A549 (cell line): ENCODE measurements at regions not wholly inside any gene's neighbourhood (a gene's known extent, or its start where the extent isn't known, plus 50 kb on each side); places are given as distances from the start of the nearest gene placed in this dataset.
A peak's percentile ranks its signal among the peaks of the same experiment; 100 is the strongest.

Experiments
- ATAC-seq, 2 experiments: fragments of 200-7000 bp in 1 of 2; fragments of >200 bp in 1 of 2; cut with Nextera tagmentation in 1 of 2; cut with Tn5 transposase in 1 of 2; 3 replicates each; pipeline versions ENCODE4 v1.8.0 to v1.9.1; 2018 to 2020; ENCODE audit warnings: mild to moderate bottlenecking in 1 of 2, moderate library complexity in 1 of 2
- CTCF ChIA-PET: fragments of 300-600 bp; sonication (Branson Sonifier 250); formaldehyde crosslinking; extraction: SDS; loops from one replicate; lab custom pipeline; 2021; ENCODE audit warnings: antibody characterized with exemption, inconsistent platforms; lab: Yijun Ruan, JAX
- POLR2A ChIA-PET: fragments of 350-600 bp; formaldehyde crosslinking; extraction: SDS; loops from one replicate; lab custom pipeline; 2021; ENCODE audit warnings: antibody characterized with exemption, inconsistent platforms; lab: Yijun Ruan, JAX
- DNase-seq, 2 experiments: peaks; one replicate each; pipeline versions ENCODE4 v3.0.0 to v3.0.0-alpha.2; 2011 to 2016; ENCODE audit warnings: low read depth in 1 of 2, low spot score in 1 of 2
- FAIRE-seq: peaks from 2 replicates; lab custom pipeline; 2011; peaks lifted over from hg19 to GRCh38; lab: Jason Lieb, UNC
- H3K27ac ChIP-seq, 2 experiments: fragments of >200 bp; sonication (Bioruptor Twin); formaldehyde crosslinking; 3 replicates each; pipeline ENCODE4 v1.5.1; 2016 to 2017
- H3K4me1 ChIP-seq: fragments of >200 bp; sonication (Bioruptor Twin); formaldehyde crosslinking; 3 replicates; pipeline ENCODE4 v1.6.1; 2016
- H3K4me2 ChIP-seq: fragments of >200 bp; sonication (Bioruptor Twin); formaldehyde crosslinking; 3 replicates; pipeline ENCODE4 v1.6.1; 2016
- H3K4me3 ChIP-seq: fragments of >200 bp; sonication (Bioruptor Twin); formaldehyde crosslinking; 3 replicates; pipeline ENCODE4 v1.5.1; 2016
- H3K9me3 ChIP-seq: fragments of >200 bp; sonication (Bioruptor Twin); formaldehyde crosslinking; 3 replicates; pipeline ENCODE4 v1.6.1; 2016
- BHLHE40 ChIP-seq: IDR thresholded peaks from 2 replicates; pipeline ENCODE4 v1.6.1; 2012; ENCODE audit warnings: low read depth, low read length, inconsistent platforms
- CBX2 ChIP-seq: fragments of 200-600 bp; sonication (generic); IDR thresholded peaks from 2 replicates; pipeline ENCODE4 v1.6.1; 2016; ENCODE audit warnings: low read depth, mild to moderate bottlenecking, borderline replicate concordance
- HEYL ChIP-seq: fragments of 250-450 bp; sonication (Bioruptor Pico); IDR thresholded peaks from 2 replicates; pipeline ENCODE4 v1.8.0; 2021; ENCODE audit warnings: mild to moderate bottlenecking, moderate library complexity
- HOXB5 ChIP-seq: fragments of 250-450 bp; sonication (Bioruptor Pico); IDR thresholded peaks from 2 replicates; pipeline ENCODE4 v1.5.0; 2020; ENCODE audit warnings: mild to moderate bottlenecking, moderate library complexity
- KDM1A ChIP-seq: fragments of 200-600 bp; sonication (generic); IDR thresholded peaks from 2 replicates; pipeline ENCODE4 v1.6.1; 2016; ENCODE audit warnings: low read depth, mild to moderate bottlenecking
- MAFK ChIP-seq: fragments of 450-650 bp; IDR thresholded peaks from 2 replicates; pipeline ENCODE4 v1.6.1; 2014; ENCODE audit not compliant: partially characterized antibody
- NFE2L2 ChIP-seq: fragments of 150-350 bp; conservative IDR thresholded peaks from 2 replicates; pipeline ENCODE4 v1.6.1; 2014; ENCODE audit warnings: low read length
- PHF8 ChIP-seq: fragments of 200-600 bp; sonication (generic); IDR thresholded peaks from 2 replicates; pipeline ENCODE4 v1.6.1; 2016; ENCODE audit warnings: low read depth, mild to moderate bottlenecking, antibody characterized with exemption, moderate library complexity, borderline replicate concordance
- POLR2A ChIP-seq: IDR thresholded peaks from 2 replicates; pipeline ENCODE4 v1.6.1; 2012; ENCODE audit warnings: mild to moderate bottlenecking, low read length
- POLR2AphosphoS2 ChIP-seq: conservative IDR thresholded peaks from 2 replicates; pipeline ENCODE4 v1.6.1; 2012; ENCODE audit warnings: low read length, improper control_type of control experiment, inconsistent platforms
- RAD21 ChIP-seq, 2 experiments: fragments of >200 bp in 1 of 2; sonication (Bioruptor Twin) in 1 of 2; formaldehyde crosslinking in 1 of 2; IDR thresholded peaks in 1 of 2; conservative IDR thresholded peaks in 1 of 2; 2 replicates in 1 of 2; 3 replicates in 1 of 2; pipeline ENCODE4 v1.6.1; 2012 to 2018; ENCODE audit warnings: inconsistent platforms in 1 of 2
- SMC3 ChIP-seq: fragments of >200 bp; sonication (Bioruptor Twin); formaldehyde crosslinking; IDR thresholded peaks from 3 replicates; pipeline ENCODE4 v1.6.1; 2018; ENCODE audit warnings: inconsistent platforms
- ZSCAN20 ChIP-seq: fragments of 250-450 bp; sonication (Bioruptor Pico); IDR thresholded peaks from 2 replicates; pipeline ENCODE4 v1.8.0; 2022; ENCODE audit warnings: mild to moderate bottlenecking, moderate library complexity
- WGBS: methylation state at CpG from one replicate; pipeline ENCODE4 v1.1.6; 2017; ENCODE audit errors: missing lambda C conversion rate; 5-methylcytosine and 5-hydroxymethylcytosine counted together
- TF ChIP-seq, protein P1 (sequence below): fragments of >200 bp; sonication (Bioruptor Twin); formaldehyde crosslinking; IDR thresholded peaks from 3 replicates; pipeline ENCODE4 v1.5.1; 2016
- TF ChIP-seq, protein P2 (sequence below): IDR thresholded peaks from 2 replicates; pipeline ENCODE4 v1.6.1; 2012
- TF ChIP-seq, protein P3 (sequence below): IDR thresholded peaks from 2 replicates; pipeline ENCODE4 v1.6.1; 2012
- TF ChIP-seq, protein P4 (sequence below): fragments of 200-600 bp; sonication (generic); IDR thresholded peaks from 2 replicates; pipeline ENCODE4 v1.6.1; 2016; ENCODE audit warnings: antibody characterized with exemption, mild to moderate bottlenecking, moderate library complexity
- TF ChIP-seq, protein P5 (sequence below): fragments of 450-650 bp; IDR thresholded peaks from 2 replicates; pipeline ENCODE4 v1.6.1; 2014; ENCODE audit warnings: antibody characterized with exemption
- TF ChIP-seq, protein P6 (sequence below): IDR thresholded peaks from 2 replicates; pipeline ENCODE4 v1.6.1; 2012; ENCODE audit warnings: low read depth, borderline replicate concordance
- TF ChIP-seq, protein P7 (sequence below): fragments of 150-350 bp; IDR thresholded peaks from 2 replicates; pipeline ENCODE4 v1.6.1; 2014; ENCODE audit warnings: low read depth, mild to moderate bottlenecking, low read length
- TF ChIP-seq, protein P8 (sequence below): fragments of 250-450 bp; sonication (Bioruptor Pico); IDR thresholded peaks from 2 replicates; pipeline ENCODE4 v1.5.0; 2021; ENCODE audit warnings: mild to moderate bottlenecking, moderate library complexity, borderline replicate concordance

DNA sequence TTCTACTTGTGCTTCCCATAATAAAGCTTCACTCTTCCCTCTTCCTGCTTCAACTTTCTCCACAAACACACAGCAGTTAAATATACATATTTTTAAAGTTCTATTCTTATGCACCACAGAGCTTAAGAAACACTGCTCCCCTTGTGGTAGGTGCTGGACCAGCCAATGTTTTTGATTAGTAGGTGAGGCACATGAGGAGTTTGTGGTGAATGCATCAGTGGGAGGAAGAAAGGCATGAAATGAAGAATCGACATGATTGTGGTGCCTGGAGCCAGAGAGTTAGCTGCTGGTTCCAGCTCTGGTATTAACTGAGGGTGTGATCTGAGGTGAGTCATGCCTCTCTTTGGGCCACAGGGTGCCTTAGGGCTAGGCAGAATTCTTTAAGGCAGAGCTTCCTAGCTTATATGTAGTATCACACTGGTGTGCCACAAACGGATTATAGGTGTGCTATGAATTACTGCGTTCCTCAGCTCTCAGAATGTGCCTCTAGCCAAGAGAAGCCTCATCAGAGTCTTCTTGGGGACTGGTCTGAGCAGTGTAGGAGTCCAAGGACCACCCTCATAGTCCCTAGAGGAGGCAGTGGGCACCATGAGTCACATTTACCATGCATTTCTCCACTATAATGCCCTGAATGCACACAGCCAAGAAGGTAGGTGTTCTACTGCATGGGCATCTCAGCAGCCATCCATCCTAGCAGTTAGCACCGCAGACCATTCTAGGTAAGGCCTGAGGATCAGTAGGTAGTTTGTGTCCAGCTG, 97.4 kb upstream of the SGIP1 start:
- TF ChIP-seq ZSCAN20 (CRISPR knock-in tag) (no peak), SMC3 (0 out of 3 replicates have a peak, but pooled peaks have one; percentile 20), RAD21 (conservative IDR thresholded peaks at IDR 0.05 in 1 of 2, IDR thresholded peaks at IDR 0.05 in 1 of 2) (peak; percentile 18 to 37; a peak in 2 of 5 replicates)
- TF ChIP-seq, protein P1, sequence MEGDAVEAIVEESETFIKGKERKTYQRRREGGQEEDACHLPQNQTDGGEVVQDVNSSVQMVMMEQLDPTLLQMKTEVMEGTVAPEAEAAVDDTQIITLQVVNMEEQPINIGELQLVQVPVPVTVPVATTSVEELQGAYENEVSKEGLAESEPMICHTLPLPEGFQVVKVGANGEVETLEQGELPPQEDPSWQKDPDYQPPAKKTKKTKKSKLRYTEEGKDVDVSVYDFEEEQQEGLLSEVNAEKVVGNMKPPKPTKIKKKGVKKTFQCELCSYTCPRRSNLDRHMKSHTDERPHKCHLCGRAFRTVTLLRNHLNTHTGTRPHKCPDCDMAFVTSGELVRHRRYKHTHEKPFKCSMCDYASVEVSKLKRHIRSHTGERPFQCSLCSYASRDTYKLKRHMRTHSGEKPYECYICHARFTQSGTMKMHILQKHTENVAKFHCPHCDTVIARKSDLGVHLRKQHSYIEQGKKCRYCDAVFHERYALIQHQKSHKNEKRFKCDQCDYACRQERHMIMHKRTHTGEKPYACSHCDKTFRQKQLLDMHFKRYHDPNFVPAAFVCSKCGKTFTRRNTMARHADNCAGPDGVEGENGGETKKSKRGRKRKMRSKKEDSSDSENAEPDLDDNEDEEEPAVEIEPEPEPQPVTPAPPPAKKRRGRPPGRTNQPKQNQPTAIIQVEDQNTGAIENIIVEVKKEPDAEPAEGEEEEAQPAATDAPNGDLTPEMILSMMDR = 0 out of 3 replicates have a peak, but pooled peaks have one; percentile 25
- FAIRE-seq (no peak), DNase-seq (peak; percentile 5 to 41), ATAC-seq (peak; percentile 66 to 81)
- Histone ChIP-seq H3K4me3 (no peak overlapping the region), H3K9me3 (no peaks in the 10 kb centered on the region), H3K4me2 (peak overlapping the region; percentile 51), H3K4me1 (peaks cover 28% of the 10 kb centered on the region), H3K27ac (peak overlapping the region; percentile 35 to 62; a peak in 5 of 6 replicates)
- 46% methylated on average over 4 of the region's 4 CpGs for WGBS
- POLR2A ChIA-PET = no interaction called here
- CTCF ChIA-PET = interaction anchor here (0.6 to 3.8 kb wide), 10 partner anchors 10 to 477 kb away, joined by 3 to 23 read pairs (median 3); no protein-coding TSS in a partner anchor

DNA sequence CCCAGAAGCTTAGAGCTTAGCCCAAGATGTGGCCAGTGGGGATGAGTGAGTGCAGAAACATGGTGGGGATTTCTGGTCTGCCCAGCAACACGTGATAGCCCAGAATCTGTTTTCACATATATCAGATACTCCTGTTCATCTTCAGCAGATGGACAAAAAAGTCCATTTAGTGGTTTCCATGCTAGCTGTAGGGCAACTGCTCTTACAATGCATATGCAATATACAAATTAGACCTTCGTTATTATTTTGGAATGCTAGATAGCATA, 96.9 kb upstream of the SGIP1 start:
- no peaks in the 10 kb centered on the region for H3K9me3 ChIP-seq
- H3K4me3 ChIP-seq = no peak overlapping the region
- ChIA-PET CTCF (interaction anchor here (0.6 to 3.8 kb wide), 8 partner anchors 9 to 477 kb away, joined by 3 to 23 read pairs (median 4); no protein-coding TSS in a partner anchor), POLR2A (no interaction called here)
- ATAC-seq (no peak), FAIRE-seq (no peak), DNase-seq (no peak)
- H3K4me2 ChIP-seq = no peak overlapping the region
- H3K27ac ChIP-seq = peak overlapping the region in 1 of 2 experiments; percentile 62; a peak in 4 of 6 replicates
- H3K4me1 ChIP-seq = peaks cover 31% of the 10 kb centered on the region
- TF ChIP-seq CBX2 (no peak), PHF8 (no peak), POLR2A (no peak), HOXB5 (CRISPR knock-in tag) (no peak), MAFK (no peak), POLR2AphosphoS2 (no peak), HEYL (CRISPR knock-in tag) (no peak), NFE2L2 (no peak), BHLHE40 (no peak), KDM1A (no peak)
- TF ChIP-seq, protein P2, sequence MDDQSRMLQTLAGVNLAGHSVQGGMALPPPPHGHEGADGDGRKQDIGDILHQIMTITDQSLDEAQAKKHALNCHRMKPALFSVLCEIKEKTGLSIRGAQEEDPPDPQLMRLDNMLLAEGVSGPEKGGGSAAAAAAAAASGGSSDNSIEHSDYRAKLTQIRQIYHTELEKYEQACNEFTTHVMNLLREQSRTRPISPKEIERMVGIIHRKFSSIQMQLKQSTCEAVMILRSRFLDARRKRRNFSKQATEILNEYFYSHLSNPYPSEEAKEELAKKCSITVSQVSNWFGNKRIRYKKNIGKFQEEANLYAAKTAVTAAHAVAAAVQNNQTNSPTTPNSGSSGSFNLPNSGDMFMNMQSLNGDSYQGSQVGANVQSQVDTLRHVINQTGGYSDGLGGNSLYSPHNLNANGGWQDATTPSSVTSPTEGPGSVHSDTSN = no peak
- TF ChIP-seq, protein P3, sequence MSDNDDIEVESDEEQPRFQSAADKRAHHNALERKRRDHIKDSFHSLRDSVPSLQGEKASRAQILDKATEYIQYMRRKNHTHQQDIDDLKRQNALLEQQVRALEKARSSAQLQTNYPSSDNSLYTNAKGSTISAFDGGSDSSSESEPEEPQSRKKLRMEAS = no peak
- TF ChIP-seq, protein P4, sequence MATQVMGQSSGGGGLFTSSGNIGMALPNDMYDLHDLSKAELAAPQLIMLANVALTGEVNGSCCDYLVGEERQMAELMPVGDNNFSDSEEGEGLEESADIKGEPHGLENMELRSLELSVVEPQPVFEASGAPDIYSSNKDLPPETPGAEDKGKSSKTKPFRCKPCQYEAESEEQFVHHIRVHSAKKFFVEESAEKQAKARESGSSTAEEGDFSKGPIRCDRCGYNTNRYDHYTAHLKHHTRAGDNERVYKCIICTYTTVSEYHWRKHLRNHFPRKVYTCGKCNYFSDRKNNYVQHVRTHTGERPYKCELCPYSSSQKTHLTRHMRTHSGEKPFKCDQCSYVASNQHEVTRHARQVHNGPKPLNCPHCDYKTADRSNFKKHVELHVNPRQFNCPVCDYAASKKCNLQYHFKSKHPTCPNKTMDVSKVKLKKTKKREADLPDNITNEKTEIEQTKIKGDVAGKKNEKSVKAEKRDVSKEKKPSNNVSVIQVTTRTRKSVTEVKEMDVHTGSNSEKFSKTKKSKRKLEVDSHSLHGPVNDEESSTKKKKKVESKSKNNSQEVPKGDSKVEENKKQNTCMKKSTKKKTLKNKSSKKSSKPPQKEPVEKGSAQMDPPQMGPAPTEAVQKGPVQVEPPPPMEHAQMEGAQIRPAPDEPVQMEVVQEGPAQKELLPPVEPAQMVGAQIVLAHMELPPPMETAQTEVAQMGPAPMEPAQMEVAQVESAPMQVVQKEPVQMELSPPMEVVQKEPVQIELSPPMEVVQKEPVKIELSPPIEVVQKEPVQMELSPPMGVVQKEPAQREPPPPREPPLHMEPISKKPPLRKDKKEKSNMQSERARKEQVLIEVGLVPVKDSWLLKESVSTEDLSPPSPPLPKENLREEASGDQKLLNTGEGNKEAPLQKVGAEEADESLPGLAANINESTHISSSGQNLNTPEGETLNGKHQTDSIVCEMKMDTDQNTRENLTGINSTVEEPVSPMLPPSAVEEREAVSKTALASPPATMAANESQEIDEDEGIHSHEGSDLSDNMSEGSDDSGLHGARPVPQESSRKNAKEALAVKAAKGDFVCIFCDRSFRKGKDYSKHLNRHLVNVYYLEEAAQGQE = no peak
- TF ChIP-seq, protein P5, sequence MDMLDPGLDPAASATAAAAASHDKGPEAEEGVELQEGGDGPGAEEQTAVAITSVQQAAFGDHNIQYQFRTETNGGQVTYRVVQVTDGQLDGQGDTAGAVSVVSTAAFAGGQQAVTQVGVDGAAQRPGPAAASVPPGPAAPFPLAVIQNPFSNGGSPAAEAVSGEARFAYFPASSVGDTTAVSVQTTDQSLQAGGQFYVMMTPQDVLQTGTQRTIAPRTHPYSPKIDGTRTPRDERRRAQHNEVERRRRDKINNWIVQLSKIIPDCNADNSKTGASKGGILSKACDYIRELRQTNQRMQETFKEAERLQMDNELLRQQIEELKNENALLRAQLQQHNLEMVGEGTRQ = no peak
- TF ChIP-seq, protein P6, sequence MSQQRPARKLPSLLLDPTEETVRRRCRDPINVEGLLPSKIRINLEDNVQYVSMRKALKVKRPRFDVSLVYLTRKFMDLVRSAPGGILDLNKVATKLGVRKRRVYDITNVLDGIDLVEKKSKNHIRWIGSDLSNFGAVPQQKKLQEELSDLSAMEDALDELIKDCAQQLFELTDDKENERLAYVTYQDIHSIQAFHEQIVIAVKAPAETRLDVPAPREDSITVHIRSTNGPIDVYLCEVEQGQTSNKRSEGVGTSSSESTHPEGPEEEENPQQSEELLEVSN = no peak
- TF ChIP-seq, protein P7, sequence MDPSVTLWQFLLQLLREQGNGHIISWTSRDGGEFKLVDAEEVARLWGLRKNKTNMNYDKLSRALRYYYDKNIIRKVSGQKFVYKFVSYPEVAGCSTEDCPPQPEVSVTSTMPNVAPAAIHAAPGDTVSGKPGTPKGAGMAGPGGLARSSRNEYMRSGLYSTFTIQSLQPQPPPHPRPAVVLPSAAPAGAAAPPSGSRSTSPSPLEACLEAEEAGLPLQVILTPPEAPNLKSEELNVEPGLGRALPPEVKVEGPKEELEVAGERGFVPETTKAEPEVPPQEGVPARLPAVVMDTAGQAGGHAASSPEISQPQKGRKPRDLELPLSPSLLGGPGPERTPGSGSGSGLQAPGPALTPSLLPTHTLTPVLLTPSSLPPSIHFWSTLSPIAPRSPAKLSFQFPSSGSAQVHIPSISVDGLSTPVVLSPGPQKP = no peak
- TF ChIP-seq, protein P8, sequence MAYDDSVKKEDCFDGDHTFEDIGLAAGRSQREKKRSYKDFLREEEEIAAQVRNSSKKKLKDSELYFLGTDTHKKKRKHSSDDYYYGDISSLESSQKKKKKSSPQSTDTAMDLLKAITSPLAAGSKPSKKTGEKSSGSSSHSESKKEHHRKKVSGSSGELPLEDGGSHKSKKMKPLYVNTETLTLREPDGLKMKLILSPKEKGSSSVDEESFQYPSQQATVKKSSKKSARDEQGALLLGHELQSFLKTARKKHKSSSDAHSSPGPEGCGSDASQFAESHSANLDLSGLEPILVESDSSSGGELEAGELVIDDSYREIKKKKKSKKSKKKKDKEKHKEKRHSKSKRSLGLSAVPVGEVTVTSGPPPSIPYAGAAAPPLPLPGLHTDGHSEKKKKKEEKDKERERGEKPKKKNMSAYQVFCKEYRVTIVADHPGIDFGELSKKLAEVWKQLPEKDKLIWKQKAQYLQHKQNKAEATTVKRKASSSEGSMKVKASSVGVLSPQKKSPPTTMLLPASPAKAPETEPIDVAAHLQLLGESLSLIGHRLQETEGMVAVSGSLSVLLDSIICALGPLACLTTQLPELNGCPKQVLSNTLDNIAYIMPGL = no peak
- WGBS = 64% methylated on average over 2 of the region's 2 CpGs
